GM18502 (cell line): ENCODE measurements at regions not wholly inside any gene's neighbourhood (a gene's known extent, or its start where the extent isn't known, plus 50 kb on each side); places are given as distances from the start of the nearest gene placed in this dataset.
"Not testable (repeated sequence)": the region's sequence is repeated elsewhere in the genome, so short reads cannot be mapped to it uniquely, and the experiment has no call there.

ENCODE experiments used
- ATAC-seq: cut with Tn5 transposase; IDR thresholded peaks from one replicate; pipeline ENCODE4 v1.9.1; 2021; ENCODE audit warnings: mild to moderate bottlenecking; ENCODE audit not compliant: unreplicated experiment, poor library complexity

GRCh38 chr4:97121493-97121892 is 1021.8 kb downstream of the STPG2 start:
- no peak for ATAC-seq

GRCh38 chr4:97123573-97123972 is 1019.7 kb downstream of the STPG2 start:
- no peak for ATAC-seq

- ATAC-seq: no peak
Measured at GRCh38 chr4:97132435-97132834, 1010.8 kb downstream of the STPG2 start.

- no peak for ATAC-seq
Measured at GRCh38 chr4:97134456-97134855, 1008.8 kb downstream of the STPG2 start.

GRCh38 chr4:97139791-97140190 is 1003.5 kb downstream of the STPG2 start:
- no peak for ATAC-seq

- no peak for ATAC-seq
Measured at GRCh38 chr4:97140545-97140944, 1002.7 kb downstream of the STPG2 start.

GRCh38 chr4:97141332-97141731 is 1001.9 kb downstream of the STPG2 start:
- not testable (repeated sequence) for ATAC-seq

GRCh38 chr4:97142410-97142809 is 1000.9 kb downstream of the STPG2 start:
- no peak for ATAC-seq

GRCh38 chr4:97142893-97143292 is 1000.4 kb downstream of the STPG2 start:
- ATAC-seq: no peak

- no peak for ATAC-seq
Measured at GRCh38 chr4:97144199-97144598, 999.1 kb downstream of the STPG2 start.

GRCh38 chr4:97150966-97151365 is 992.3 kb downstream of the STPG2 start:
- no peak for ATAC-seq

GRCh38 chr4:97152149-97152548 is 991.1 kb downstream of the STPG2 start:
- ATAC-seq: no peak

- ATAC-seq: no peak
Measured at GRCh38 chr4:97153042-97153441, 990.2 kb downstream of the STPG2 start.

- ATAC-seq: no peak
Measured at GRCh38 chr4:97159625-97160024, 983.7 kb downstream of the STPG2 start.

GRCh38 chr4:97185233-97185632 is 958.0 kb downstream of the STPG2 start:
- no peak for ATAC-seq

- no peak for ATAC-seq
Measured at GRCh38 chr4:97197106-97197505, 946.2 kb downstream of the STPG2 start.

GRCh38 chr4:97208749-97209148 is 934.5 kb downstream of the STPG2 start:
- no peak for ATAC-seq

GRCh38 chr4:97215409-97215941 is 927.8 kb downstream of the STPG2 start:
- no peak for ATAC-seq

- ATAC-seq: no peak
Measured at GRCh38 chr4:97216046-97216445, 927.2 kb downstream of the STPG2 start.

GRCh38 chr4:97235521-97235920 is 907.8 kb downstream of the STPG2 start:
- no peak for ATAC-seq

GRCh38 chr4:97238956-97239666 is 904.2 kb downstream of the STPG2 start:
- no peak for ATAC-seq

GRCh38 chr4:97239667-97239997 is 903.6 kb downstream of the STPG2 start:
- ATAC-seq: no peak
